ENCODE measurements at regions not wholly inside any gene's neighbourhood (a gene's known extent, or its start where the extent isn't known, plus 50 kb on each side); places are given as distances from the start of the nearest gene placed in this dataset.

DNA sequence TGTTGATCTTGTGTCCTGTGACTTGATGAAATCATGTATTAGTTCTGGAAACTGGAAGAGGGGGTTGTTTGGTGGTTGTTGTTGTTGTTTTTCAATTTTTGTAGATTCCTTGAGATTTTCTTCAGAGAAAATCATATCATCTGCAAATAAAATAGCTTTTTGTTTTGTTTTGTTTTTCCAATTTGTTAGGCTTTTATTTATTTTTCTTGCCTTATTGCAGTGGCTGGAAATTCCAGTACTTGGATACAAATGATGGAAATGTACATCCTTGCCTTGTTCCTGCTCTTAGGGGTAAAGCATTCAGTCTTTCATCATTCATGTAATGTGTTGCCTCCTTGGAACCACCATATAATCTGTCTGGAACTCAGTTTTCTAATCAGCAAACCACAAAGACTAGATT is 50.3 kb upstream of the TRIB2 start:
- H3K36me3 ChIP-seq (ENCODE audit: control insufficient read depth, insufficient read depth, low read length) = no peaks in the 10 kb centered on the region
- Mint-ChIP-seq H3K4me3 (no peak overlapping the region), H3K27me3 (peaks cover 6% of the 10 kb centered on the region), H3K27ac (no peak overlapping the region), H3K4me1 (peaks cover 0 to 5% (median 0%) of the 10 kb centered on the region in 4 donors), H3K9me3 (peaks cover 3 to 8% (median 4%) of the 10 kb centered on the region in 7 donors), H3K36me3 (peaks cover 3% of the 10 kb centered on the region)
- H3K4me3 ChIP-seq (ENCODE audit: low read depth, low read length) = no peak overlapping the region
- no peaks in the 10 kb centered on the region for H3K27me3 ChIP-seq (ENCODE audit: control insufficient read depth, insufficient read depth, low read length)
- no peak overlapping the region for H3K27ac ChIP-seq (ENCODE audit: insufficient read depth, low read length, poor library complexity, severe bottlenecking)
- peaks cover 9 to 17% of the 10 kb centered on the region in 2 experiments for H3K9me3 ChIP-seq (ENCODE audit: control insufficient read depth in 2 of 2, low read length in 2 of 2)
- DNase-seq = no peak
- no peak for ATAC-seq (ENCODE audit: low read depth in 2 of 2)
- H3K4me1 ChIP-seq (ENCODE audit: control insufficient read depth, insufficient read depth, low read length, poor library complexity, severe bottlenecking) = no peaks in the 10 kb centered on the region

Measured in CD4-positive, CD25-positive, alpha-beta regulatory T cell (primary cell).